SK-N-SH (cell line): ENCODE measurements at regions not wholly inside any gene's neighbourhood (a gene's known extent, or its start where the extent isn't known, plus 50 kb on each side); places are given as distances from the start of the nearest gene placed in this dataset.
A peak's percentile ranks its signal among the peaks of the same experiment; 100 is the strongest.

ENCODE experiments used
- CTCF ChIA-PET: fragments of 300-600, 350-600 bp; formaldehyde crosslinking; extraction: SDS; loops from one replicate; lab custom pipeline; 2021; lab: Yijun Ruan, JAX
- POLR2A ChIA-PET: fragments of 350-600 bp; sonication (Branson Sonifier 250); formaldehyde crosslinking; extraction: SDS; loops from one replicate; lab custom pipeline; 2020; ENCODE audit warnings: antibody characterized with exemption, inconsistent platforms; lab: Yijun Ruan, JAX
- DNase-seq: peaks from one replicate; pipeline ENCODE4 v3.0.0; 2012
- H2AFZ ChIP-seq: fragments of 200-600 bp; sonication (generic); 2 replicates; pipeline ENCODE4 v1.8.1; 2016; ENCODE audit warnings: antibody characterized with exemption, mild to moderate bottlenecking, low read depth
- H3F3A ChIP-seq: fragments of 200-600 bp; sonication (generic); replicated peaks from 2 replicates; pipeline ENCODE3; 2016; ENCODE audit warnings: antibody characterized with exemption, mild to moderate bottlenecking; ENCODE audit not compliant: insufficient read depth
- H3K27ac ChIP-seq, 2 experiments: fragments of 200-500 bp in 1 of 2; fragments of 200-600 bp in 1 of 2; sonication (Bioruptor generic) in 1 of 2; sonication (generic), shearing (Covaris generic) in 1 of 2; 2 replicates each; pipeline versions ENCODE4 v1.5.1 to v1.6.1; 2014 to 2016; ENCODE audit warnings: low read depth in 2 of 2, inconsistent platforms in 1 of 2, low read length in 1 of 2, mild to moderate bottlenecking in 1 of 2, mixed read lengths in 1 of 2
- H3K27me3 ChIP-seq: fragments of 200-600 bp; sonication (generic), shearing (Covaris generic); 2 replicates; pipeline ENCODE4 v1.6.1; 2016; ENCODE audit warnings: mixed run types; ENCODE audit not compliant: insufficient read depth
- H3K36me3 ChIP-seq, 2 experiments: fragments of 200-500 bp in 1 of 2; fragments of 200-600 bp in 1 of 2; sonication (Bioruptor generic) in 1 of 2; sonication (generic) in 1 of 2; replicated peaks in 1 of 2; 2 replicates each; pipeline versions ENCODE3 to v1.5.1; 2014 to 2016; ENCODE audit warnings: low read length in 1 of 2, mild to moderate bottlenecking in 1 of 2; ENCODE audit not compliant: insufficient read depth in 2 of 2, control insufficient read depth in 1 of 2
- H3K4me1 ChIP-seq, 2 experiments: fragments of 200-500 bp in 1 of 2; fragments of 200-600 bp in 1 of 2; sonication (Bioruptor generic) in 1 of 2; sonication (generic), shearing (Covaris generic) in 1 of 2; 2 replicates each; pipeline versions ENCODE4 v1.5.1 to v1.6.1; 2014 to 2016; ENCODE audit warnings: low read depth in 1 of 2, low read length in 1 of 2, mixed run types in 1 of 2; ENCODE audit not compliant: insufficient read depth in 2 of 2, control insufficient read depth in 1 of 2
- H3K4me2 ChIP-seq: fragments of 200-600 bp; sonication (generic), shearing (Covaris generic); 2 replicates; pipeline ENCODE4 v1.6.1; 2017; ENCODE audit warnings: mixed run types
- H3K4me3 ChIP-seq, 2 experiments: fragments of 200-500 bp in 1 of 2; fragments of 200-600 bp in 1 of 2; sonication (Bioruptor generic) in 1 of 2; sonication (generic), shearing (Covaris generic) in 1 of 2; 2 replicates each; pipeline versions ENCODE4 v1.5.1 to v1.8.1; 2014 to 2016; ENCODE audit warnings: low read depth in 2 of 2, inconsistent platforms in 1 of 2, low read length in 1 of 2, mild to moderate bottlenecking in 1 of 2, mixed read lengths in 1 of 2, moderate library complexity in 1 of 2
- H3K79me2 ChIP-seq: fragments of 200-600 bp; sonication (generic); 2 replicates; pipeline ENCODE4 v1.8.1; 2017; ENCODE audit warnings: mild to moderate bottlenecking; ENCODE audit not compliant: insufficient read depth
- H3K9ac ChIP-seq: fragments of 200-600 bp; sonication (generic); 2 replicates; pipeline ENCODE4 v1.6.1; 2017; ENCODE audit warnings: mixed run types
- H3K9me2 ChIP-seq: fragments of 200-600 bp; sonication (generic); 2 replicates; pipeline ENCODE4 v1.6.1; 2017; ENCODE audit warnings: mixed run types
- H3K9me3 ChIP-seq: fragments of 200-600 bp; sonication (generic); 2 replicates; pipeline ENCODE4 v1.6.1; 2017; ENCODE audit warnings: mixed run types, mild to moderate bottlenecking, moderate library complexity
- H4K20me1 ChIP-seq: fragments of 200-600 bp; sonication (generic); 2 replicates; pipeline ENCODE4 v1.6.1; 2017; ENCODE audit warnings: mild to moderate bottlenecking, mixed run types; ENCODE audit not compliant: insufficient read depth
- CHD2 ChIP-seq: fragments of 150-350 bp; IDR thresholded peaks from 2 replicates; pipeline ENCODE4 v1.6.1; 2018; ENCODE audit warnings: low read length; ENCODE audit not compliant: partially characterized antibody
- ELF1 ChIP-seq: IDR thresholded peaks from 2 replicates; pipeline ENCODE4 v1.4.0; 2012
- FOSL2 ChIP-seq: IDR thresholded peaks from 2 replicates; pipeline ENCODE4 v1.4.0; 2012; ENCODE audit warnings: low read depth, mild to moderate bottlenecking, moderate library complexity, borderline replicate concordance
- FOXJ3 ChIP-seq: sonication (generic); formaldehyde crosslinking; IDR thresholded peaks from 2 replicates; pipeline ENCODE4 v1.5.1; 2020; ENCODE audit warnings: mild to moderate bottlenecking, missing genetic modification reagents
- FOXM1 ChIP-seq: IDR thresholded peaks from 2 replicates; pipeline ENCODE4 v1.4.0; 2012; ENCODE audit warnings: low read depth, mild to moderate bottlenecking
- GABPA ChIP-seq: IDR thresholded peaks from 2 replicates; pipeline ENCODE4 v1.4.0; 2012; ENCODE audit warnings: low read depth, mild to moderate bottlenecking
- JUND ChIP-seq: IDR thresholded peaks from 2 replicates; pipeline ENCODE4 v1.4.0; 2012
- MAX ChIP-seq: IDR thresholded peaks from 2 replicates; pipeline ENCODE4 v1.4.0; 2012; ENCODE audit warnings: low read depth
- MEF2A ChIP-seq: IDR thresholded peaks from 2 replicates; pipeline ENCODE4 v1.4.0; 2012; ENCODE audit warnings: low read depth, borderline replicate concordance
- MXI1 ChIP-seq: IDR thresholded peaks from 2 replicates; pipeline ENCODE4 v1.6.1; 2012; ENCODE audit warnings: mild to moderate bottlenecking, low read depth, low read length, improper control_type of control experiment
- NFIC ChIP-seq: IDR thresholded peaks from 2 replicates; pipeline ENCODE4 v1.4.0; 2012; ENCODE audit warnings: borderline replicate concordance
- NRF1 ChIP-seq: IDR thresholded peaks from 2 replicates; pipeline ENCODE4 v1.6.1; 2012; ENCODE audit warnings: low read depth, mild to moderate bottlenecking, low read length
- REST ChIP-seq: IDR thresholded peaks from 2 replicates; pipeline ENCODE4 v1.6.1; 2012; ENCODE audit warnings: mild to moderate bottlenecking, low read depth, low read length, moderate library complexity
- RXRA ChIP-seq: IDR thresholded peaks from 2 replicates; pipeline ENCODE4 v1.4.0; 2012; ENCODE audit warnings: low read depth, mild to moderate bottlenecking, borderline replicate concordance
- SIN3A ChIP-seq: IDR thresholded peaks from 2 replicates; pipeline ENCODE4 v1.6.1; 2012; ENCODE audit warnings: low read depth, mild to moderate bottlenecking, low read length, moderate library complexity, borderline replicate concordance
- TCF12 ChIP-seq: IDR thresholded peaks from 2 replicates; pipeline ENCODE4 v1.4.0; 2012
- TEAD4 ChIP-seq: IDR thresholded peaks from 2 replicates; pipeline ENCODE4 v1.4.0; 2012; ENCODE audit warnings: mild to moderate bottlenecking, borderline replicate concordance; ENCODE audit not compliant: insufficient read depth
- YY1 ChIP-seq: IDR thresholded peaks from 2 replicates; pipeline ENCODE4 v1.4.0; 2012; ENCODE audit warnings: low read depth, mild to moderate bottlenecking
- WGBS: methylation state at CpG from one replicate; pipeline ENCODE4 v1.1.6; 2017; ENCODE audit warnings: low lambda C conversion rate; 5-methylcytosine and 5-hydroxymethylcytosine counted together
- TF ChIP-seq, protein P1 (sequence below): fragments of 150-350 bp; IDR thresholded peaks from 2 replicates; pipeline ENCODE4 v1.6.1; 2016; ENCODE audit warnings: mild to moderate bottlenecking, low read depth, low read length
- TF ChIP-seq, protein P2 (sequence below): fragments of 150-350 bp; IDR thresholded peaks from 2 replicates; pipeline ENCODE4 v1.6.1; 2017; ENCODE audit warnings: antibody characterized with exemption, low read length, low read depth, borderline replicate concordance
- TF ChIP-seq, protein P3 (sequence below): IDR thresholded peaks from 2 replicates; pipeline ENCODE4; 2012

GRCh38 chr7:81491573-81491972, 278.3 kb downstream of the HGF start:
- H3K36me3 ChIP-seq = no peaks in the 10 kb centered on the region
- no peak overlapping the region for H2AFZ ChIP-seq
- H4K20me1 ChIP-seq = no peaks in the 10 kb centered on the region
- no peaks in the 10 kb centered on the region for H3K9me3 ChIP-seq
- no peak overlapping the region for H3K9ac ChIP-seq
- H3K27me3 ChIP-seq = no peaks in the 10 kb centered on the region
- POLR2A ChIA-PET = no interaction called here
- no peaks in the 10 kb centered on the region for H3F3A ChIP-seq
- WGBS = 86% methylated on average over 3 of the region's 3 CpGs
- no peak overlapping the region for H3K27ac ChIP-seq
- no peaks in the 10 kb centered on the region; a peak in 1 of 4 replicates for H3K4me1 ChIP-seq
- H3K4me2 ChIP-seq = no peak overlapping the region
- no peak overlapping the region for H3K4me3 ChIP-seq
- TF ChIP-seq TEAD4 = no peak
- TF ChIP-seq JUND = no peak
- TF ChIP-seq, protein P1, sequence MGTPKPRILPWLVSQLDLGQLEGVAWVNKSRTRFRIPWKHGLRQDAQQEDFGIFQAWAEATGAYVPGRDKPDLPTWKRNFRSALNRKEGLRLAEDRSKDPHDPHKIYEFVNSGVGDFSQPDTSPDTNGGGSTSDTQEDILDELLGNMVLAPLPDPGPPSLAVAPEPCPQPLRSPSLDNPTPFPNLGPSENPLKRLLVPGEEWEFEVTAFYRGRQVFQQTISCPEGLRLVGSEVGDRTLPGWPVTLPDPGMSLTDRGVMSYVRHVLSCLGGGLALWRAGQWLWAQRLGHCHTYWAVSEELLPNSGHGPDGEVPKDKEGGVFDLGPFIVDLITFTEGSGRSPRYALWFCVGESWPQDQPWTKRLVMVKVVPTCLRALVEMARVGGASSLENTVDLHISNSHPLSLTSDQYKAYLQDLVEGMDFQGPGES = no peak
- no peak for TF ChIP-seq MEF2A
- no peak for TF ChIP-seq CHD2
- TF ChIP-seq YY1 = no peak
- TF ChIP-seq ELF1 = no peak
- TF ChIP-seq REST = no peak
- no peak for TF ChIP-seq FOXM1
- TF ChIP-seq NFIC = no peak
- TF ChIP-seq, all 33 proteins: peak for 0
- H3K79me2 ChIP-seq = no peaks in the 10 kb centered on the region
- H3K9me2 ChIP-seq = no peaks in the 10 kb centered on the region
- CTCF ChIA-PET = interaction anchor here (0.6 to 3.4 kb wide), 8 partner anchors 9 to 1249 kb away, joined by 3 to 30 read pairs (median 6); no protein-coding TSS in a partner anchor
- no peak for DNase-seq

- DNase-seq = no peak
- TF ChIP-seq MAX (no peak), ELF1 (no peak), FOSL2 (no peak), GABPA (no peak), NRF1 (no peak), FOXJ3 (no peak), CHD2 (no peak), TEAD4 (no peak), RXRA (no peak), MXI1 (no peak), TCF12 (no peak), SIN3A (no peak)
- TF ChIP-seq, protein P2, sequence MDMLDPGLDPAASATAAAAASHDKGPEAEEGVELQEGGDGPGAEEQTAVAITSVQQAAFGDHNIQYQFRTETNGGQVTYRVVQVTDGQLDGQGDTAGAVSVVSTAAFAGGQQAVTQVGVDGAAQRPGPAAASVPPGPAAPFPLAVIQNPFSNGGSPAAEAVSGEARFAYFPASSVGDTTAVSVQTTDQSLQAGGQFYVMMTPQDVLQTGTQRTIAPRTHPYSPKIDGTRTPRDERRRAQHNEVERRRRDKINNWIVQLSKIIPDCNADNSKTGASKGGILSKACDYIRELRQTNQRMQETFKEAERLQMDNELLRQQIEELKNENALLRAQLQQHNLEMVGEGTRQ = no peak
- TF ChIP-seq, protein P3, sequence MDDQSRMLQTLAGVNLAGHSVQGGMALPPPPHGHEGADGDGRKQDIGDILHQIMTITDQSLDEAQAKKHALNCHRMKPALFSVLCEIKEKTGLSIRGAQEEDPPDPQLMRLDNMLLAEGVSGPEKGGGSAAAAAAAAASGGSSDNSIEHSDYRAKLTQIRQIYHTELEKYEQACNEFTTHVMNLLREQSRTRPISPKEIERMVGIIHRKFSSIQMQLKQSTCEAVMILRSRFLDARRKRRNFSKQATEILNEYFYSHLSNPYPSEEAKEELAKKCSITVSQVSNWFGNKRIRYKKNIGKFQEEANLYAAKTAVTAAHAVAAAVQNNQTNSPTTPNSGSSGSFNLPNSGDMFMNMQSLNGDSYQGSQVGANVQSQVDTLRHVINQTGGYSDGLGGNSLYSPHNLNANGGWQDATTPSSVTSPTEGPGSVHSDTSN = no peak
- TF ChIP-seq, protein P1 = no peak
Observed at GRCh38 chr7:81488210-81488609, 281.6 kb downstream of the HGF start.

More at GRCh38 chr7:81488210-81488609, 281.6 kb downstream of the HGF start:
- Histone ChIP-seq H2AFZ (peak overlapping the region; percentile 26; the same call in 1 of the 2 replicates), H3K4me3 (no peak overlapping the region), H3K4me1 (peaks cover 0 to 2% of the 10 kb centered on the region in 2 experiments; a peak in 2 of 4 replicates), H3K9me2 (no peaks in the 10 kb centered on the region), H3K9ac (no peak overlapping the region), H3K27ac (no peak overlapping the region), H3F3A (no peaks in the 10 kb centered on the region), H3K27me3 (no peaks in the 10 kb centered on the region), H4K20me1 (no peaks in the 10 kb centered on the region), H3K79me2 (no peaks in the 10 kb centered on the region), H3K36me3 (no peaks in the 10 kb centered on the region), H3K9me3 (no peaks in the 10 kb centered on the region), H3K4me2 (no peak overlapping the region)
- WGBS = 74% methylated on average over 2 of the region's 2 CpGs
- ChIA-PET POLR2A (no interaction called here), CTCF (interaction anchor here (0.6 to 3.0 kb wide), 6 partner anchors 11 to 1252 kb away, joined by 3 to 20 read pairs (median 3); no protein-coding TSS in a partner anchor)
